ENCODE measurements at regions not wholly inside any gene's neighbourhood (a gene's known extent, or its start where the extent isn't known, plus 50 kb on each side); places are given as distances from the start of the nearest gene placed in this dataset.
"Not testable (repeated sequence)": the region's sequence is repeated elsewhere in the genome, so short reads cannot be mapped to it uniquely, and the experiment has no call there.

- no peak for DNase-seq
Observed at GRCh38 chr2:211157211-211157610, 600.8 kb downstream of the CPS1 start.

GRCh38 chr2:211157856-211158463, 601.6 kb downstream of the CPS1 start:
- peak; percentile 4 for DNase-seq

GRCh38 chr2:211159972-211160371, 603.6 kb downstream of the CPS1 start:
- DNase-seq = no peak

GRCh38 chr2:211161236-211161635, 604.8 kb downstream of the CPS1 start:
- no peak for DNase-seq

- no peak for DNase-seq
Observed at GRCh38 chr2:211162911-211163310, 606.5 kb downstream of the CPS1 start.

GRCh38 chr2:211170843-211171242, 614.4 kb downstream of the CPS1 start:
- DNase-seq = no peak

GRCh38 chr2:211174021-211174420, 617.6 kb downstream of the CPS1 start:
- no peak for DNase-seq

- DNase-seq = no peak
Observed at GRCh38 chr2:211174631-211175030, 618.2 kb downstream of the CPS1 start.

GRCh38 chr2:211175956-211176355, 619.6 kb downstream of the CPS1 start:
- DNase-seq = no peak

- DNase-seq = no peak
Observed at GRCh38 chr2:211176514-211177141, 620.2 kb downstream of the CPS1 start.

- DNase-seq = no peak
Observed at GRCh38 chr2:211181626-211182025, 625.2 kb downstream of the CPS1 start.

- no peak for DNase-seq
Observed at GRCh38 chr2:211187602-211188001, 631.2 kb downstream of the CPS1 start.

GRCh38 chr2:211203986-211204385, 647.6 kb downstream of the CPS1 start:
- DNase-seq = no peak

- DNase-seq = no peak
Observed at GRCh38 chr2:211204456-211204855, 648.1 kb downstream of the CPS1 start.

- no peak for DNase-seq
Observed at GRCh38 chr2:211204902-211205301, 648.5 kb downstream of the CPS1 start.

GRCh38 chr2:211205358-211205757, 649.0 kb downstream of the CPS1 start:
- DNase-seq = no peak

GRCh38 chr2:211205836-211206235, 649.4 kb downstream of the CPS1 start:
- DNase-seq = no peak

GRCh38 chr2:211216221-211216620, 659.8 kb downstream of the CPS1 start:
- no peak for DNase-seq

GRCh38 chr2:211219548-211219947, 663.1 kb downstream of the CPS1 start:
- DNase-seq = not testable (repeated sequence)

GRCh38 chr2:211225784-211226183, 669.4 kb downstream of the CPS1 start:
- no peak for DNase-seq

- DNase-seq = no peak
Observed at GRCh38 chr2:211228559-211228958, 672.2 kb downstream of the CPS1 start.

GRCh38 chr2:211237586-211238275, 681.3 kb downstream of the CPS1 start:
- no peak for DNase-seq

- DNase-seq = no peak
Observed at GRCh38 chr2:211241891-211242290, 685.5 kb downstream of the CPS1 start.

- DNase-seq = no peak
Observed at GRCh38 chr2:211247751-211248150, 691.4 kb downstream of the CPS1 start.

Measured in NCI-H2107 (cell line).